ENCODE measurements at regions not wholly inside any gene's neighbourhood (a gene's known extent, or its start where the extent isn't known, plus 50 kb on each side); places are given as distances from the start of the nearest gene placed in this dataset.

GRCh38 chr9:111161015-111161415, 122.7 kb upstream of the LPAR1 start:
- no peak overlapping the region for H3K27ac ChIP-seq
- TF ChIP-seq ZFX (IDR thresholded peaks at IDR 0.05) (no peak), CTCF (conservative IDR thresholded peaks at IDR 0.05) (no peak)

- TF ChIP-seq CTCF (conservative IDR thresholded peaks at IDR 0.05) (no peak), ZFX (IDR thresholded peaks at IDR 0.05) (no peak)
- H3K27ac ChIP-seq, result no peak overlapping the region
Observed at GRCh38 chr9:111158999-111159398, 120.7 kb upstream of the LPAR1 start.

DNA sequence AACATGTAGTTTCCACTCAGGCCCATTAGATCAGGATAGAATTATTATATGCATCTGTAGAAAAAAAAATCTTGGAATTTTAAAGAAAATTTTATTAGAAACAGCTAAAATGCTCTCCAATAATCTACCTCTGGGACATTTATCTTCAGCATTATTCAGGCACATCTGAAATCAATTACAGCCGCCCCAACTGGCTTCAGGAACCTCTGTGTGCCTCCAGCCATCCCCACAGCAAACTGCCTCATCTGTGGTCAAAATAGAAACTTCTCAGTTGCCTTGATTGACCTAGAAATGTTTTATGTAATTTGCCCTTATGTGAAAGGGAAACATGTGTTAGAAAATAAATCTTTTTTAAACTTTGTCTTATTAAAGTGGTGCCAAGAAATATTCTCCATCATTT, 120.1 kb upstream of the LPAR1 start:
- TF ChIP-seq CTCF (conservative IDR thresholded peaks at IDR 0.05) (no peak), ZFX (IDR thresholded peaks at IDR 0.05) (no peak)
- H3K27ac ChIP-seq, result no peak overlapping the region

- TF ChIP-seq ZFX (IDR thresholded peaks at IDR 0.05), result no peak
- no peak for TF ChIP-seq CTCF (conservative IDR thresholded peaks at IDR 0.05)
- H3K27ac ChIP-seq, result no peak overlapping the region
Observed at GRCh38 chr9:111154081-111154562, 115.9 kb upstream of the LPAR1 start.

DNA sequence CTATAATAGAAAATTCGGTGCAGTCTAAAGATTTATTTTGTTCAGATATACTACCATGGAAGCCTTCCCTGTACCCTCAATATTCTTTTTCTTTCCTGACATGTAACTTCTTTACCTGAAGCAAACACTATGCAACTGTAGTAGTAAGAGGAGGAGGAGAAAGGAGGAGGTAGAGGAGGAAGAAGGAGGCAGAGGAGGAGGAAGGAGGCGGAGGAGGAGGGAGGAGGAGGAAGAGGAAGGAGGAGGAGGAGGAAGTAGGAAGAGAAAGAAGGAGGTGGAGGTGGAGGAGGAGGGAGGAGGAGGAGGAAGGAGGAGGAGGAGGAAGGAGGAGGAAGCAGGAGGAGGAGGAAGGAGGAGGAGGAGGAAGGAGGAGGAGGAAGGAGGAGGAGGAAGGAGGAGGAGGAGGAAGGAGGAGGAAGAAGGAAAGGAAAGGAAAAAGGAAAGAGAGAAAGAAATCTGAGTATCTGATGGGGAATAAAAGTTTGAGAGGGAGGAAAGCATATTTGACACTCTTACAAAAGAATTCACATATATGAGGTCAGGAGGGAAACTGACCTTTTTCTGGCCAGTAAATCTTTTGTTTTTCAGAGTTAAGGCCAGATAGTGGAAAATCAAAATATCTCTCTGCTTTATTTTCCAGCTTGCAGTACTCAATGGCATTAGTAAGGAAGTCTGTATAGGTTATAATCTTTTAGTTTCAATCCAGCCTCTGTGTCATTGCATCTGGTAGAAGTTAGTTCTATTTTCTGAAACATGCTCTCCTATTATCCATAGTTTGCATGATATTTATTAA, 114.5 kb upstream of the LPAR1 start:
- H3K27ac ChIP-seq, result no peak overlapping the region
- TF ChIP-seq CTCF (conservative IDR thresholded peaks at IDR 0.05) (no peak), ZFX (IDR thresholded peaks at IDR 0.05) (no peak)

GRCh38 chr9:111151537-111151936, 113.3 kb upstream of the LPAR1 start:
- no peak overlapping the region for H3K27ac ChIP-seq
- no peak for TF ChIP-seq ZFX (IDR thresholded peaks at IDR 0.05)
- TF ChIP-seq CTCF (conservative IDR thresholded peaks at IDR 0.05), result peak; percentile 9

DNA sequence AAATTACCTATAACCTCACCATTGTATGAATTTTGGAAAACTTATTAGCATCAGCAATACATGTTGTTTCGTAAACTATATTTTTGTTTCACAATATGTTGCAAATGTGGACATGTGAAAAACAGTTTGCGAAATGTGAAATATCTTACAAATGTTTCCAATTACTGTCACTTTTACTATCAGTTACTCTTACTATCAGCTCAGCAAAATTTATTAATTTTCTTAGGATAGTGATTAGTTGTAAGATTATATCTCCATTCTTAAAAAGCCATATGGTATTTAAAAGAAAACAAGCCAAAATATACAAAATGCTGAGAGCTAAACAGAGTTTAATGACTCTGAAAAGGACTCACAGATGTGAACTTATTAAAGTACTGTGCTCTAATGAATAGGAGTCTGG, 111.9 kb upstream of the LPAR1 start:
- TF ChIP-seq CTCF (conservative IDR thresholded peaks at IDR 0.05), result no peak
- TF ChIP-seq ZFX (IDR thresholded peaks at IDR 0.05), result no peak

More for the DNA sequence above, 111.9 kb upstream of the LPAR1 start:
- no peak overlapping the region for H3K27ac ChIP-seq

Data from C4-2B (cell line).